Retina (tissue), 1 donor: ENCODE measurements at regions not wholly inside any gene's neighbourhood (a gene's known extent, or its start where the extent isn't known, plus 50 kb on each side); places are given as distances from the start of the nearest gene placed in this dataset.

Experiments
- DNase-seq: peaks from one replicate; pipeline ENCODE4 v3.0.0-alpha.2; 2016

- DNase-seq: no peak
These were observed 377.8 kb downstream of the MATN1 start for GRCh38 chr1:30345491-30346130.

- no peak for DNase-seq
These were observed 379.8 kb downstream of the MATN1 start for GRCh38 chr1:30343562-30343961.

GRCh38 chr1:30342535-30343141 is 380.7 kb downstream of the MATN1 start:
- no peak for DNase-seq

GRCh38 chr1:30340934-30341333 is 382.5 kb downstream of the MATN1 start:
- DNase-seq: no peak

GRCh38 chr1:30339866-30340265 is 383.5 kb downstream of the MATN1 start:
- DNase-seq: no peak

GRCh38 chr1:30338765-30339164 is 384.6 kb downstream of the MATN1 start:
- DNase-seq: no peak

GRCh38 chr1:30337324-30337620 is 386.1 kb downstream of the MATN1 start:
- no peak for DNase-seq

- no peak for DNase-seq
These were observed 386.6 kb downstream of the MATN1 start for GRCh38 chr1:30336550-30337323.

GRCh38 chr1:30335997-30336390 is 387.4 kb downstream of the MATN1 start:
- no peak for DNase-seq

- DNase-seq: no peak
These were observed 387.9 kb downstream of the MATN1 start for GRCh38 chr1:30335389-30335996.

GRCh38 chr1:30334767-30335166 is 388.6 kb downstream of the MATN1 start:
- no peak for DNase-seq

GRCh38 chr1:30332116-30333094 is 391.0 kb downstream of the MATN1 start:
- no peak for DNase-seq

GRCh38 chr1:30331415-30332065 is 391.8 kb downstream of the MATN1 start:
- DNase-seq: no peak

GRCh38 chr1:30330644-30331043 is 392.7 kb downstream of the MATN1 start:
- DNase-seq: no peak

- no peak for DNase-seq
These were observed 393.4 kb downstream of the MATN1 start for GRCh38 chr1:30329802-30330557.

GRCh38 chr1:30329263-30329753 is 394.1 kb downstream of the MATN1 start:
- DNase-seq: no peak

- DNase-seq: no peak
These were observed 394.8 kb downstream of the MATN1 start for GRCh38 chr1:30328401-30329262.

- no peak for DNase-seq
These were observed 395.4 kb downstream of the MATN1 start for GRCh38 chr1:30328100-30328370.

- no peak for DNase-seq
These were observed 395.9 kb downstream of the MATN1 start for GRCh38 chr1:30327370-30328099.

GRCh38 chr1:30325999-30326398 is 397.4 kb downstream of the MATN1 start:
- DNase-seq: no peak
